ENCODE measurements at regions not wholly inside any gene's neighbourhood (a gene's known extent, or its start where the extent isn't known, plus 50 kb on each side); places are given as distances from the start of the nearest gene placed in this dataset.

- TF ChIP-seq CTCF (IDR thresholded peaks at IDR 0.05) (no peak), POLR2AphosphoS5 (IDR thresholded peaks at IDR 0.05; ENCODE audit: low read depth, low read length) (no peak)
Observed at GRCh38 chr4:12084690-12085089, 656.0 kb upstream of the HS3ST1 start.
